Fibroblast of mammary gland (primary cell): ENCODE measurements at regions not wholly inside any gene's neighbourhood (a gene's known extent, or its start where the extent isn't known, plus 50 kb on each side); places are given as distances from the start of the nearest gene placed in this dataset.

Source experiments
- DNase-seq: peaks from one replicate; pipeline ENCODE4 v3.0.0-alpha.2; 2010; ENCODE audit warnings: low read depth
- H3K4me3 ChIP-seq: 2 replicates; pipeline ENCODE4 v1.5.1; 2011; ENCODE audit warnings: low read depth, mild to moderate bottlenecking, low read length, moderate library complexity; ENCODE audit not compliant: control insufficient read depth
- CTCF ChIP-seq: conservative IDR thresholded peaks from 2 replicates; pipeline ENCODE4 v1.5.1; 2011; ENCODE audit warnings: low read depth, low read length, inconsistent platforms; ENCODE audit not compliant: control insufficient read depth, insufficient read depth

- no peak overlapping the region for H3K4me3 ChIP-seq
- TF ChIP-seq CTCF: no peak
- DNase-seq: no peak
Observed at GRCh38 chr3:124572851-124573405, 157.3 kb upstream of the UMPS start.

- no peak for TF ChIP-seq CTCF
- no peak overlapping the region for H3K4me3 ChIP-seq
- DNase-seq: no peak
Observed at GRCh38 chr3:124574012-124574411, 156.2 kb upstream of the UMPS start.

GRCh38 chr3:124576565-124577493, 153.4 kb upstream of the UMPS start:
- TF ChIP-seq CTCF: no peak
- no peak overlapping the region for H3K4me3 ChIP-seq
- DNase-seq: no peak

GRCh38 chr3:124577494-124578167, 152.6 kb upstream of the UMPS start:
- no peak overlapping the region for H3K4me3 ChIP-seq
- no peak for DNase-seq
- TF ChIP-seq CTCF: no peak

- DNase-seq: no peak
Observed at GRCh38 chr3:124579641-124580040, 150.6 kb upstream of the UMPS start.

More at GRCh38 chr3:124579641-124580040, 150.6 kb upstream of the UMPS start:
- TF ChIP-seq CTCF: no peak
- no peak overlapping the region for H3K4me3 ChIP-seq
